ENCODE measurements at regions not wholly inside any gene's neighbourhood (a gene's known extent, or its start where the extent isn't known, plus 50 kb on each side); places are given as distances from the start of the nearest gene placed in this dataset.

- TF ChIP-seq POLR2A (IDR thresholded peaks at IDR 0.05; ENCODE audit: low read depth, low read length) (no peak), POLR2AphosphoS5 (IDR thresholded peaks at IDR 0.05; ENCODE audit: low read depth, low read length) (no peak)
Observed at GRCh38 chr18:27723168-27723567, 453.8 kb downstream of the CDH2 start.

All from GM12892 (cell line).